ENCODE measurements at regions not wholly inside any gene's neighbourhood (a gene's known extent, or its start where the extent isn't known, plus 50 kb on each side); places are given as distances from the start of the nearest gene placed in this dataset.

GRCh38 chr3:176909044-176909443 is 288.2 kb downstream of the TBL1XR1 start:
- Histone ChIP-seq H3K36me3 (ENCODE audit: control insufficient read depth, insufficient read depth, low read length) (no peaks in the 10 kb centered on the region), H3K27me3 (ENCODE audit: control insufficient read depth, insufficient read depth, low read length) (no peaks in the 10 kb centered on the region), H3K4me3 (ENCODE audit: low read depth, low read length) (no peak overlapping the region)
- TF ChIP-seq CTCF (IDR thresholded peaks at IDR 0.05; ENCODE audit: insufficient read depth, low read depth, low read length): no peak
- no peak for DNase-seq (ENCODE audit: low read depth)
- ChIA-PET POLR2A (no interaction called here), CTCF (no interaction called here)

- POLR2A ChIA-PET: no interaction called here
Observed at GRCh38 chr3:176906046-176906905, 291.0 kb downstream of the TBL1XR1 start.

GRCh38 chr3:176905331-176905730 is 292.0 kb downstream of the TBL1XR1 start:
- DNase-seq (ENCODE audit: low read depth): no peak
- Histone ChIP-seq H3K4me3 (ENCODE audit: low read depth, low read length) (no peak overlapping the region), H3K36me3 (ENCODE audit: control insufficient read depth, insufficient read depth, low read length) (no peaks in the 10 kb centered on the region), H3K27me3 (ENCODE audit: control insufficient read depth, insufficient read depth, low read length) (no peaks in the 10 kb centered on the region)
- ChIA-PET CTCF (no interaction called here), POLR2A (no interaction called here)
- TF ChIP-seq CTCF (IDR thresholded peaks at IDR 0.05; ENCODE audit: insufficient read depth, low read depth, low read length): no peak

More at GRCh38 chr3:176906046-176906905, 291.0 kb downstream of the TBL1XR1 start:
- CTCF ChIA-PET: interaction anchor here (0.6 kb wide), 1 partner anchor 31 kb away, joined by 4 read pairs; no protein-coding TSS in a partner anchor
- Histone ChIP-seq H3K36me3 (ENCODE audit: control insufficient read depth, insufficient read depth, low read length) (no peaks in the 10 kb centered on the region), H3K27me3 (ENCODE audit: control insufficient read depth, insufficient read depth, low read length) (no peaks in the 10 kb centered on the region), H3K4me3 (ENCODE audit: low read depth, low read length) (no peak overlapping the region)
- peak; percentile 6 for DNase-seq (ENCODE audit: low read depth)
- TF ChIP-seq CTCF (IDR thresholded peaks at IDR 0.05; ENCODE audit: insufficient read depth, low read depth, low read length): no peak

GRCh38 chr3:176904506-176904905 is 292.8 kb downstream of the TBL1XR1 start:
- ChIA-PET CTCF (no interaction called here), POLR2A (no interaction called here)
- TF ChIP-seq CTCF (IDR thresholded peaks at IDR 0.05; ENCODE audit: insufficient read depth, low read depth, low read length): no peak
- Histone ChIP-seq H3K4me3 (ENCODE audit: low read depth, low read length) (no peak overlapping the region), H3K36me3 (ENCODE audit: control insufficient read depth, insufficient read depth, low read length) (no peaks in the 10 kb centered on the region), H3K27me3 (ENCODE audit: control insufficient read depth, insufficient read depth, low read length) (no peaks in the 10 kb centered on the region)
- no peak for DNase-seq (ENCODE audit: low read depth)

GRCh38 chr3:176896640-176897039 is 300.6 kb downstream of the TBL1XR1 start:
- POLR2A ChIA-PET: no interaction called here
- no peak for TF ChIP-seq CTCF (IDR thresholded peaks at IDR 0.05; ENCODE audit: insufficient read depth, low read depth, low read length)
- no peak for DNase-seq (ENCODE audit: low read depth)
- no peak overlapping the region for H3K4me3 ChIP-seq (ENCODE audit: low read depth, low read length)
- no peaks in the 10 kb centered on the region for H3K36me3 ChIP-seq (ENCODE audit: control insufficient read depth, insufficient read depth, low read length)
- CTCF ChIA-PET: no interaction called here
- H3K27me3 ChIP-seq (ENCODE audit: control insufficient read depth, insufficient read depth, low read length): peaks cover 1% of the 10 kb centered on the region; the same call in 1 of the 2 replicates
